Stimulated activated CD4-positive, alpha-beta T cell treated with anti-CD3 and anti-CD28 coated beads, Interleukin-4, amount 100 ng/mL, for 4 hours (primary cell): ENCODE measurements at regions not wholly inside any gene's neighbourhood (a gene's known extent, or its start where the extent isn't known, plus 50 kb on each side); places are given as distances from the start of the nearest gene placed in this dataset.
"Not testable (repeated sequence)": the region's sequence is repeated elsewhere in the genome, so short reads cannot be mapped to it uniquely, and the experiment has no call there.

Experiments
- DNase-seq, 2 experiments: peaks; one replicate each; pipeline ENCODE4 v3.0.0-alpha.2; 2020

DNA sequence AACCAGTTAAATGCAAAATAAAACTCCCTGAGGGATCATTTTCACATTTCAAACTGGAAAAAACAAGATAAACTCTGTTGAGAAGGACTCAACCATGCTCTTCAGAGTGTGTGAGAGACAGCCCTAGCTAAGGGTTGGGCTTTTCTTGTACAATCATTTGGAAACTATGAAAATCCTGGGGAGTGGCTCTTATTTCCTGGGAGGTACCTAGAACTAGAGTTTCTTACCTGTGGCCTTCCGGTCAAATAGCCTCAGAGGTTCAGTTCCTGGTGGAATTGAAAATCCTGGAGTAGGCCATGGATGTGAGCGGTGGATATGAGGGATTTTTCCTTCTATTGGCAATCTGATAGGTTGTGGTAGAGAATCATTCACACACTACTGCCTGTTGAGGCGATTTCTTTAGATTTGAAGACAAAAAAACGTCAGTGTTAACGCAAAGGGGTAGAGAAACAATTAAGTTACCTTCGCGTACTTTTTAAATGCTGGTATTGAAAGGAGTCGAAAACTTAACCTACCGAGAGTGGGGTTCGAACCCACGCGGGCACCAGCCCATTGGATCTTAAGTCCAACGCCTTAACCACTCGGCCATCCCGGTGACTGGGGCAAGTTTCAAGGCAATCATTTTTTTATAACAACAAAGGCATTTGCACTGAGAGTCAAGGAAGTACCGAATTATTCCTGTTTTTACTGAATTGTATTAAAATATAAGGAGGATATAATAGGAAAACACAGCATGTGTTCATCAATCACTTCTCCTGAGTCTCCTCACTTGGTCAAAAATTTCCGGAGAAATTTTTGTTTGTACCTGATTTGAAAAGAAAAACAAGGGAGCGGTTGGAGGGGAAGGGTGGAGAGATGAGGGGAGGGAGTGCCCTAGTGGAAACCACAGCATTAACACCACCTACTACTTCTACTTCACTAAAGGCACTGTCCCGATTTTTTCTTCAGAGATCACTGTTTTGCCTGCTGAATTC lies 191.3 kb downstream of the OR2B2 start:
- DNase-seq: no peak

DNA sequence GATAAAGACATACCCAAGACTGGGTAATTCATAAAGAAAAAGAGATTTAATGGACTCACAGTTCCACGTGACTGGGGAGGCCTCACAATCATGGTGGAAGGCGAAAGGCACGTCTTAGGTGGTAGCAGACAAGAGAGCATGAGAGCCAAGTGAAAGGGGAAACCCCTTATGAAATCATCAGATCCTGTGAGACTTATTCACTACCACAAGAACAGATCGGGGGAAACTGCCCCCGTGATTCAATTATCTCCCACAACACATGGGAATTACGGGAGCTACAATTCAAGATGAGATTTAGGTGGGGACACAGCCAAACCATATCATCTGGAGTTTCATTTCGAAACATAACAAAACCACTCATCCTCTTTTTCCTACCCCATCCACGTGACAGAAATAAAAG lies 193.2 kb downstream of the OR2B2 start:
- DNase-seq: not testable (repeated sequence)

DNA sequence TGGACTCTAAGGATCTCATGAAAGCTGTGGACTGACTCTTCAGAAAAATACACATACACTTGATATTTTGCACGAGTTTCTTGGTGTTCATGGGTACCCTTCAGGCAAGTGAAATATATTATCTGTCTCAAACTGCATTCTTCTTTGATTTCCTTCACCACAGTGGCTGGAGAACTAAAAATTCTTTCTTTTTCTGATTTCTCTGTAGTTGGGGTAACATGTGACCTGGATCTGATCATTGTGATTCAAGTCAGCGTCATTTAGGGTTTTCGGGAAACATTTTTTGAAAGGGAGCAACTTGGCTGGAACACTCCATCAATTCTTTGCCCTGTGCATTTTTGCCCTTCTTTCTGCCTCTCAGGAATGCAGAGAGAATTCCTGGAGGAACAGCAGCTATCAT lies 205.8 kb downstream of the OR2B2 start:
- no peak for DNase-seq

DNA sequence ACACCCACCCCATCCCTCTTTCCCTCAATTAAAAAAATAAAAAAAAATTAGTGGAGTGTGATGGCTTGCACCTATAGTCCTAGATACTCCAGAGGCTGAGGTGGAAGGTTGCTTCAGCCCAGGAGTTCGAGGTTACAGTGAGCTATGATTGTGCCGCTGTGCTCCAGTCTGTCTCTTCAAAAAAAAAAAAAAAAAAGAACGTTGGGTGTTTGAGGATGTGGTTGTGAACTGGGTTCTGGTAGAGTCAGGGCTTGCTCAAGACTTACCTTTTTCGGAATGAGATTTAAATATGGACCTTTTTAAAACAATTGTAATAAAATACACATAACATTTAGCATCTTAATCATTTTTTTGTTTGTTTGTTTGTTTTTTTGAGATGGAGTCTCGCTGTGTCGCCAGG lies 211.9 kb downstream of the OR2B2 start:
- no peak for DNase-seq

DNA sequence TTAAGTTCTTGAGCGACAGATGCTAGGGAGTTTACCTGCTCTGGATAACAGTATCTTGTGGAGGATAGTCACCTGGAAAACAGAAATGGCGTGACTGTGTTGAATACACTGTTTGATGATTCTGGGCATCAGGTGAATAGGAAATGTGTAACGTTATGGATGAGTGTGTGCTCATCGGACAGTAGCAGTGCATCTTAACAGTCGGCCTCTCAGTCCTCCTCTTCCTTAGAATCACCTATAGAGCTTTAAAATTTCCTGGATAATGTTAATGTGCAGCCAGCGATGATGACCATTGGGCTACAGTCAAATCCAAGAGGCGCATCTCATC lies 217.7 kb downstream of the OR2B2 start:
- DNase-seq: no peak

DNA sequence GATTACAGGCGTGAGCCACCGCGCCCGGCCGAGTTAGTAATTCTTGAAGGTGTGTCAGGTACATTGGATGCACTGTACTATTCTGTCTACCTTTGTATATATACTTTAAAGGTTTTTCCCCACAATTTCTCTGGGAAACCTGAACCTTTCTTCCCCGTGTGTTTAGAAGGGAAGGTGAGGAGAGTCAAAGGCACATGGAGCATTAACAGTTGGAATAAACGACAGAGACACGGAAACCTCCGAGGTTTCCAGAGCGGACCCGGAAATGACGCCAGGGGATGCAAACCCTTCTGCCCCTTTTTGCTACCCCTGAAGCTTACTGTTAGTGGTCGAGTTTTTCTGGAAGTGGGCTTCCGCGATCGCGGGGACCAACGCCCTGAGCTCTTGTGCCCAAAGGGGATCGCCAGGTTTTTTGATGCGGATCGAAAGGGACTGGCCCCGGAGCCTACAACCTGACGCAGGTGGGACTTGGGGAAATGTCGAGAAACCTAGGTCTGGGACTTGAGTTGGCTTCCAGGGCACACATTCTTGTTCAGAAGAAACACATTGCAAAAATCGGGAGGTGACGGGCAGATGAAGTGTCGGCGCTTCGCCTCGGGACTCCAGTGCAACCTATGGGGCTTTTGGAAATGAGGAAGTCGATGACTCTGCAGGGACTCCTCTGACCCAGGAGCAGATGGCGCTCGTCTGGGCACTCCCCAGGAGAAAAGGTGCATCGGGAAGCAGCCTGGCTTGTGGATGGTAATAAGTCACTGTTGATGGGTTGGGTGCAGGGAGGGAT lies 218.2 kb downstream of the OR2B2 start:
- peak; percentile 20 to 32 for DNase-seq

DNA sequence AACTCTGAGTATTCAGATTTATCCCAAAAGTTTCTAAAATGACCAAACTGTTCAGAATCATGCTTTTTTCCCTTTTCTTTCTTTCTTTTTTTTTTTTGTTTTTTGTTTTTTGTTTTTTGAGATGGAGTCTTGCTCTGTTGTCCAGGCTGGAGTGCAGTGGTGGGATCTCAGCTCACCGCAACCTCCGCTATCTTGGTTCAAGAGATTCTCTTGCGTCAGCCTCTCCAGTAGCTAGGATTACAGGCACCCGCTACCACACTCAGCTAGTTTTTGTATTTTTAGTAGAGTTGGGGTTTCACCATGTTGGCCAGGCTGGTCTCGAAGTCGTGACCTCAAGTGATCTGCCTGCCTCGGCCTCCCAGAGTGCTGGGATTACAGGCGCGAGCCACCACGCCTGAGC lies 219.2 kb upstream of the ZNF184 start:
- DNase-seq: not testable (repeated sequence)

DNA sequence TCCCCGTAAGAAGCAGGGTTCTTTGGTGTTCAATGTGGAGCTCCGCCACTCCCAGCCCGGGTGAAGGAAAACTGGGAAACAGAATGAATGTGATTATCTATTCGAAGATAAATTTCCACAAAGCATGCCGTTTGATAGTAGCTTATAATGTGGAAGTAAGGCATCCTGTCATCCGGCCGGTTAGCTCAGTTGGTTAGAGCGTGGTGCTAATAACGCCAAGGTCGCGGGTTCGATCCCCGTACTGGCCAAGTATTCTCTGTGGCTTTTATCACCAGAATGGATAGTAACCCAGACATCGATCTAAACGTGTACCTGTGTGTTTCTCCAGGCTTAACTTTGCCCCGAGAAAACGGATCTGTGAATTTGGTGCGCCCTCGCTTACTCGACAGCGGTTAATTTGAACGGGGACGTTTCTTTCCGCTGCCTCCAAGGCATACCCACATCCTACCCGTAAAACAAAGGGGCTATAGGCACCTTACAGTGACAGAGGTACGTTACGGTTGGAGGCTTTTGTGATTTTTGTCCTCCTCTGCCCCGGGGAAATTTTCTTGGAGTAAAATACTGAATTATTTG lies 215.2 kb upstream of the ZNF184 start:
- peak; percentile 81 to 82 for DNase-seq

DNA sequence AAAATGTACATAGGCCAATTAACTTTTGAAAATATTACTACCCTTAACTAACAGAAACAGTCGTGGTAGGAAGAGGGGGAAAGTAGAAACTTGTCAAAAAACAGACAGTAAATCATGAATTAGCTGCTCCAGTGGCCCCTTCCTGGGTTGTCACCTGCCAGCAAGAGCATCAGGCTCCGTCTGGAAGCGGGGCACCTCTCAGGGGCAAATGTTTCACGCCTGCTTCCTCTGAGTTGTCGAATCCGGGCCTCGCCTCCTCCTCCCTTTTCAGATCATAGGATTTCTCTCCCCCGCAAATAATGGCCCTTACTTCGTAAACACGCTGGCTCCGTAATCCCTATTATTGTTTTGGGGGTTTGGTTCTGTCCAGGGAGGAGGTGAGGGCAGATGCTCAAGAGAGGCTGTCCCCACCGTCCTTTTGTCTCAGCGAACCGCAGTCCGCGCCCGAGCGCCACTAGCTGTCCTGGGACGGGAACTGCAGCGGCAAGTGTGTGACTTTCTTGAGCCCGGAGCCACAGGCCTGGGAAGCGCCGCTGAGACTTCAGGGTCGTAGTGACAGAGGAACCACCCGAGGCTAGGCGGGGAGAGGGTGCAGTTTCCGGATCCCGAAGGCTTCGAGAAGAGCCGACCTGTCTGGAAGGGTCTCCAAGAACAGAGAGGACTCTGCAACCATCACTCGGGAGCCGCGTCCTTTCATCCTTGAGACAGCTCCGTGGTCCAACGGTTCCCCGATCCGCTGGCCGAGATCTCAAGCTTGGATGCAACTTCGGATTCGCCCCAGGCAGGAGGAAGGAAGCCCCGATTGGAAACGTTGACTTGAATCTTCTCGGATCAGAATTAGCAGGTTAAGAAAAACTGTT lies 214.5 kb upstream of the ZNF184 start:
- DNase-seq: peak; percentile 72 to 74

DNA sequence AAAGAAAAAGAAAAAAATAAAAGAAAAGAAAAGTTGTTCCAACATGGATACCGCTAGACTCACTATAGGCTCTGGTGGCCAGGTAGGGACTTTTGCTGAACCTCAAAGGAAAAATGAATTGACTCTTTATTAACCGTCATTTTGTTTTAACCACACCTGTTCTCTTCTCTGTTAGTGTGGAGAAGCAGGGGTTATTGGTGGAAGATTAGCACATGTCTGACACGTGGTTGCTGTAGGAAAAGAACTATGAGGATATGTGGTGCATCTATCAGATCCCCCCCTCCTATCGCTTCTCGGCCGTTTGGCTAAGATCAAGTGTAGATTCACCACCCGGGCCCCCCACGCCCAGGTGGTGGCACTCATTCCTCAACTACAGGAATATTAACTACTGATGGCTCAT lies 212.4 kb upstream of the ZNF184 start:
- no peak for DNase-seq

DNA sequence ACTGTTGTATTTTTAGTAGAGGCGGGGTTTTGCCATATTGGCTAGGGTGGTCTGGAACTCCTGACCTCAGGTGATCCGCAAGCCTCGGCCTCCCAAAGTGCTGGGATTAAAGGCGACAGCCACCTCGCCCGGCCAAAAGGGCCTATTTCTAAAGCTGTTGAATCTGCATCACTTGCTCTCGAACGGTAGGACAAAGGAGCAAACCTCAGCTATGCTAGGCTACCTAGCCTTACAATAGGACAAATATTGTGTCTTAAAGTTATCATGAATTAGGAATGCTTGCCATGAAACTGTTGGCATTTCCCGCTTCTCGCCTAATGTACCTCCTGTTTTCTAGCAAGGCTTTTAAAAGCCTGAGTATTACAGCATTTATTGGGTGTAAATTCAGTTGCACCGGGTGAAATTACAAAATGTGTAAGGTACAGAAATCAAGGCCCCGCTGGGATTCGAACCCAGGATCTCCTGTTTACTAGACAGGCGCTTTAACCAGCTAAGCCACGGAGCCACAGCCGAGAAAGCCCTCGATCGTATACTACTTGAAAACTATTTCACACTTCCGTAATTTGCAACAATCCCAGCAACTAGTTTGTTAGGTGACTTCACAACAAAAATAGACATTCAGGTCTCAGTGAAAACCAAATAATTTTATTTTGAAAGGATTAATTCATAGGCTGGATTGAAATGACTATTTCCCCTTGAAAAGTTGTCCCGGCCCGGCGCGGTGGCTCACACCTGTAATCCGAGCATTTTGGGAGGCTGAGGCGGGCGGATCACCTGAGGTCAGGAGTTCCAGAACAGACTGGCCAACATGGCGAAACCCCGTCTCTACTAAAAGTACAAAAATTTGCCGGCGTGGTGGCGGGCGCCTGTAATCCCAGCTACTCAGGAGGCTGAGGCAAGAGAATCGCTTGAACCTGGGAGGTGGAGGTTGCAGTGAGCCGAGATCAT lies 211.6 kb upstream of the ZNF184 start:
- peak; percentile 43 to 49 for DNase-seq

DNA sequence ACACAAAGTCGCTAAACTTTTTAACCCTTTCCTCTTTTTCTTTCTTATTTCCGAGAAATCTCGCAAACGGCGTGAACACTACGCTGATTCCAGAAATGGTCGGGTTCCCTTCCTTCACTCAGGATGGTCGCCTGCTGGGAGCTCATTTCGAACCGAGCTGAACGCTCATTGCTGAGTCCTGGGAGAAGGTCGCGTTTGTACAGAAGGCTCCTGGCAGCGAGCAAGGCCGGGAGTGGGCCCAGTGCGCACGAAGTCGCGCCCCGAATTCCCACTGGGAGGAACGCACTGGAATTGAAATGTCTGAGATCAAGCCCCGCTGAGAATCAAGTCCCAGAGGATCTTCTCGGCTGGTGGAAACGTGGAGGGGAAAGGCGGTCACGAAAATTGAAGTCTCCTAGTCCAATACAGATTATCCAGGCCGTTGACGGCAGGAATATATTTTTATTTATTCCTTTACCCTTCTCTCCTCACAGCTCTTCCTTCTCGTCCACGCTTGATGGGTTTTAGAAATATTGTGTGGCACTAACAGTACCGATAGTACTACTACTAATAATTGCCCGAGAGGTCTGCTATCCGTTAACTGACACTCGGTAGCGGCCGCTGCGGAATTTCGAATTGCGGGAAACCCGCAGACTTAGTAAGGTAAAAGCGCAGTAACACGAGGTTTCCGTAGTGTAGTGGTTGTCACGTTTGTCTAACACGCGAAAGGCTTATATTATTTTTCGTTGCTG lies 207.2 kb upstream of the ZNF184 start:
- no peak for DNase-seq

DNA sequence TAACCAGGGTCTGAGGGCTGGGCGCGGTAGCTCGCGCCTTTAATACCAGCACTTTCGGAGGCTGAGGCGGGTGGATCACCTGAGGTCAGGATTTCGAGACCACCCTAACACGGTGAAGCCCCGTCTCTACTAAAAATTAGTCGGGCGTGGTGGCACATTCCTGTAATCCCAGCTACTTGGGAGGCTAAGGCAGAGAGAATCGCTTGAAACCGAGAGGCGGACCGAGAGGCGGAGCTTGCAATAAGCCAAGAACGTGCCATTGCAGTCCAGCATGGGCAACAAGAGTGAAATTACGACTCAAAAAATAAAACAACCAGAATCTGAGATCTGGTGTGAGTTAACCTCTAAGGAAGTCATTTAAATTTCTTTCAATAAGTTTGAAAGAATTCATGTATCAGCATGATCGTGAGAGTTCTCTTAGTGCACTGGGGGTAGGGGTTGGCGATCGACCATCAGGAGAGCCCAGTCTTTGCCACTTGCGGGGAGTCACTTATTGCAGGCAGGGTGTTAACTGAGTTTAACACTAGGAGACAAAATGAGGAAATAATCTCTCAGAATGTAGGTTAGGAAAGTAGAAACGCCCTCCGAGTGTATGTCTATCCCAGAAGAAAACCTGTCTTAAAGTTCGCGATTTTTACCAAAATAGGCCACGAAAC lies 206.5 kb upstream of the ZNF184 start:
- no peak for DNase-seq

DNA sequence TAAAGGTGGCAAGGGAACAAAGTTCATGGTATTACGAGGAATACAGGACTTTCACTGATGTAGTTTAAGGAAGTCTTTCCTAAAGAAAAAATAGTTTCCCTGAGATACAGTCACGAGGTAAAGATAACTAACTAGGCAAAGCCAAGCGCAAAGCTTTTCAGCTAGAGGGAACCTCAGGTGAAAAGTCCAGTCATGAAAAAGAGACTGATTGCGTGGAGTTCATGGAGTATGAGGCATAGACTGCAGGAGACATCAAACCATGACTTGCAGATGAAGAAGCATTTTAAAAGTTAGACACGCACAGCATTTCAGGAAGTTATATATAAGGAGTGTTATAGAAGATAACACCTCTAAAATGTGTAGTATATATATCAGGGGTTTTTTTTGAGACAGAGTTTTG lies 205.6 kb upstream of the ZNF184 start:
- no peak for DNase-seq

DNA sequence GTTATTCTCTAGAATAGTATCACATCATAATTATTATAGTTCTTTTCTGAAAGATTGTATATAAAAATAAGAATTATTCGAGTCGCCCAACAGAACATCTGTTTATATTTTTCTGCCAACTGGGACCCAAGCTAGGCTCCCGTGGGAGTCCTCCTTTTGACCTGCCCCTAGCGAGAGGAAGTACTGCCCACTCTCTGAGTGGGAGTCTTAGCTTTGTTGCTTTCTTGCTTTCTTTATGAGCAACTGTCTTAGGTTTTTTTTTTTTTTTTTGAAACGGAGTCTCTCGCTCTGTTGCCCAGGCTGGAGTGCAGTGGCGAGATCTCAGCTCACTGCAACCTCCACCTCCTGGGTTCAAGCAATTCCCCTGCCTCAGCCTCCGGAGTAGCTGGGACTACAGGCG lies 202.0 kb upstream of the ZNF184 start:
- no peak for DNase-seq

DNA sequence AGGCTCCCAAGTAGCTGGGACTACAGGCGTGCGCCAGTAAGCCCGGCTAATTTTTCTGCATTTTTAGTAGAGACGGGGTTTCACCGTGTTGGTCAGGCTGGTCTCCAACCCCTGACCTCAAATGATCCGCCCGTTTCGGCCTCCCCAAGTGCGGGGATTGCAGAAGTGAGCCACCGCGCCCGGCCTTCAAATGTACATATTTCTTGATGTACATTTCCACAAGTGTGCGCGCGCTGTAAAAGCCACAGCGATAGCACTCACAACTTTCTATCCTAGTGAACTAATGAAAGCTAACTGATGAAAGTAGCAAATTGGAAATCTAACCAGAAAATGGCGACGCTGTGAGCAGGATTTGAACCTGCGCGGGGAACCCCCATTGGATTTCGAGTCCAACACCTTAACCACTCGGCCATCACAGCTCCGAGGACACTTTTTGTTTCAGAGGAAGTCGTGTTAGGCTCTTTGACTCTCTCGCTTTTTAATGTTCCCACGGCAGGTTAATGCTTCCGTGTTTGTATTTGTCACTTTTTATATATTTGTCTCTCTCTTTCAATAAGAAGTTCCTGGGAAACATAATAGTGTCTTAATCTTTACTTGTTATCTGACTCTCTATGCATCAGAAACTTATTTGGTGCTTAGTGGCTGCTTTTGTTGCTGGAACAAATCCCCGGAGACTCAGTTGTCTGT lies 199.4 kb upstream of the ZNF184 start:
- DNase-seq: peak in 1 of 2 experiments; percentile 10

DNA sequence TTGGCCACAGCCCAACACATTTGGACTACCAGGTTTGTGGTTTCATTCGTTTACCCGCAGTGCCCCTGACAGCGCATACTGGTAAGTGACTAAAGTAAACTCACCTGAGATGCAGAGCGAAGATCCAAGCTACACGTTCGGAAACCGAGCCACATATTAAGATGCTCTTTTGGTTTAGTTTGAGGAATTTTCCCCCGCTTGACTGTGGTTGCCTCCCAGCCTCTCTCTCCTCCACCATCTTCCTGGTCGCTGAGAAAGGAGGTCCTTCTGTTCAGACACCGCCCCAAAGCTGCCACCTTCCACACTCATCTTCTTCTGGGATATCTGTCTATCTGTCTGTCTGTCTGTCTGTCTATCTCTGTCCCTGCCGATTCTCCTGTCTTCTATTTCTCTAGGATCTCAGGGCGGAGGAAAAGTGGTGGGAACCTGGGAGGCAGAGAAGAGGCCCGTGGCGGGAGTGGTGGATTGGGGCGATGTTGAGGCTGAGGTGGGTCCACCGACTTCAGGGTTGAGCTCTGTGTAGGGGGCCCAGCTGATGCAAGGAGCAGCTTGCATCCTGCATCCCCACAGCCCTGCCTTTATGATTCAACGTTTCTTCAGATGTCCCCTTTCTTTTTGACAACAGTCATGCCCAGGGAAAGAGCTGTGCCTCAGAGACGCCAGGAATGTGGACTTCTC lies 196.9 kb upstream of the ZNF184 start:
- no peak for DNase-seq

DNA sequence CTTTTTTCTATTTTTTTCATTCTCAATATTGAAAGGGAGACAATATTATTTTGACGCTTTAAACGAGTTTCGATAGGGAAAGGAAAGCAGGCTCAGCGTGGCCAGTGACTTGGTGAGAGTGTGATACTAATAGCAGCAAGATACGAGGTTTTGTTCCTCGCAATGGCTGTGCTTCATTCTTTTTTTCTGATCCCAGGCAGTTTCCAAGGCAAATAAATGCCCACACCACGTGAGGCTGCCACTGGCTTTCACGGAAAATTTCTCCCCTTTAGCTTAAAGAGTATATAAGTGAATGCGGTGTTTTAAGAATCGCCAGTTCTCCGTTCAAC lies 196.4 kb upstream of the ZNF184 start:
- DNase-seq: no peak
